GM23338 (cell line): ENCODE measurements at regions not wholly inside any gene's neighbourhood (a gene's known extent, or its start where the extent isn't known, plus 50 kb on each side); places are given as distances from the start of the nearest gene placed in this dataset.

Experiments
- ATAC-seq: fragments of 200-7000 bp; cut with Tn5 transposase; 3 replicates; pipeline ENCODE4 v1.9.1; 2020
- DNase-seq: peaks from one replicate; pipeline ENCODE4 v3.0.0-alpha.2; 2015; ENCODE audit warnings: low spot score
- H2AFZ ChIP-seq: fragments of 200-600 bp; sonication (generic); 2 replicates; pipeline ENCODE4 v1.8.0; 2016; ENCODE audit warnings: antibody characterized with exemption, mild to moderate bottlenecking, moderate library complexity
- H3F3A ChIP-seq: fragments of 200-600 bp; sonication (generic); replicated peaks from 2 replicates; pipeline ENCODE4 v1.8.0; 2017; ENCODE audit warnings: antibody characterized with exemption, mixed run types, low read depth
- H3K27ac ChIP-seq: fragments of 200-600 bp; sonication (generic); 2 replicates; pipeline ENCODE4 v1.6.1; 2016; ENCODE audit warnings: low read depth
- H3K27me3 ChIP-seq: fragments of 200-600 bp; sonication (generic); 2 replicates; pipeline ENCODE4 v1.8.0; 2016; ENCODE audit warnings: mild to moderate bottlenecking, mixed run types, moderate library complexity; ENCODE audit not compliant: insufficient read depth
- H3K36me3 ChIP-seq: fragments of 200-600 bp; sonication (generic); 2 replicates; pipeline ENCODE4 v1.8.0; 2016; ENCODE audit warnings: mild to moderate bottlenecking; ENCODE audit not compliant: insufficient read depth
- H3K4me1 ChIP-seq: fragments of 200-600 bp; sonication (generic); 2 replicates; pipeline ENCODE4 v1.8.0; 2016; ENCODE audit warnings: mild to moderate bottlenecking, moderate library complexity; ENCODE audit not compliant: insufficient read depth
- H3K4me2 ChIP-seq: fragments of 200-600 bp; sonication (generic); 2 replicates; pipeline ENCODE4 v1.7.1; 2017; ENCODE audit warnings: mixed run types
- H3K4me3 ChIP-seq: fragments of 200-600 bp; sonication (generic); 2 replicates; pipeline ENCODE4 v1.6.1; 2016; ENCODE audit warnings: mixed run types
- H3K79me2 ChIP-seq: fragments of 200-600 bp; sonication (generic); replicated peaks from 2 replicates; pipeline ENCODE4 v1.8.0; 2017; ENCODE audit warnings: mild to moderate bottlenecking; ENCODE audit not compliant: insufficient read depth
- H3K9me2 ChIP-seq: fragments of 200-600 bp; sonication (generic); 2 replicates; pipeline ENCODE4 v1.8.0; 2017; ENCODE audit not compliant: insufficient read depth
- H4K20me1 ChIP-seq: fragments of 200-600 bp; sonication (generic); replicated peaks from 2 replicates; pipeline ENCODE4 v1.8.0; 2017; ENCODE audit warnings: mild to moderate bottlenecking; ENCODE audit not compliant: insufficient read depth
- H3K27ac Mint-ChIP-seq: 2 replicates; pipeline ENCODE4 v1.8.0; 2020; ENCODE audit warnings: inconsistent platforms, mild to moderate bottlenecking, moderate library complexity, mixed read lengths
- H3K27me3 Mint-ChIP-seq: 3 replicates; pipeline ENCODE4 v1.8.0; 2022; ENCODE audit warnings: low read depth, mild to moderate bottlenecking, moderate library complexity, mixed read lengths, inconsistent platforms; ENCODE audit not compliant: insufficient read depth, poor library complexity
- H3K36me3 Mint-ChIP-seq: 3 replicates; pipeline ENCODE4 v1.8.0; 2021; ENCODE audit warnings: low read depth, mild to moderate bottlenecking, inconsistent platforms, moderate library complexity, mixed read lengths
- H3K4me1 Mint-ChIP-seq: 3 replicates; pipeline ENCODE4 v1.8.0; 2020; ENCODE audit warnings: mild to moderate bottlenecking, inconsistent platforms, mixed read lengths
- H3K4me3 Mint-ChIP-seq: 3 replicates; pipeline ENCODE4 v1.8.0; 2021; ENCODE audit warnings: moderate library complexity, mild to moderate bottlenecking, inconsistent platforms, mixed read lengths
- H3K9me3 Mint-ChIP-seq: 3 replicates; pipeline ENCODE4 v1.8.0; 2020; ENCODE audit warnings: moderate library complexity, mild to moderate bottlenecking, inconsistent platforms, mixed read lengths
- EZH2 ChIP-seq: fragments of 200-600 bp; sonication (generic); IDR thresholded peaks from one replicate; pipeline ENCODE4 v1.8.0; 2017; ENCODE audit warnings: antibody characterized with exemption, mild to moderate bottlenecking, low read depth; ENCODE audit not compliant: unreplicated experiment
- EZH2phosphoT487 ChIP-seq: fragments of 200-600 bp; sonication (generic); IDR thresholded peaks from one replicate; pipeline ENCODE4 v1.8.1; 2018; ENCODE audit warnings: antibody characterized with exemption; ENCODE audit not compliant: unreplicated experiment
- POLR2AphosphoS5 ChIP-seq: IDR thresholded peaks from 2 replicates; pipeline ENCODE4 v1.6.1; 2016; ENCODE audit warnings: antibody characterized with exemption, low read depth
- TF ChIP-seq, protein P1 (sequence below): fragments of 250-450 bp; sonication (Bioruptor Pico); IDR thresholded peaks from 2 replicates; pipeline ENCODE4 v1.5.0; 2020; ENCODE audit warnings: mild to moderate bottlenecking, moderate library complexity
- TF ChIP-seq, protein P2 (sequence below): IDR thresholded peaks from 2 replicates; pipeline ENCODE4 v1.6.1; 2016; ENCODE audit warnings: antibody characterized with exemption
- TF ChIP-seq, protein P3 (sequence below), 2 experiments: fragments of 200-600 bp in 1 of 2; sonication (generic) in 1 of 2; conservative IDR thresholded peaks; 2 replicates each; pipeline versions ENCODE4 v1.5.1 to v1.6.1; 2016 to 2017; ENCODE audit warnings: antibody characterized with exemption in 2 of 2, low read depth in 2 of 2, mild to moderate bottlenecking in 2 of 2, moderate library complexity in 1 of 2

DNA sequence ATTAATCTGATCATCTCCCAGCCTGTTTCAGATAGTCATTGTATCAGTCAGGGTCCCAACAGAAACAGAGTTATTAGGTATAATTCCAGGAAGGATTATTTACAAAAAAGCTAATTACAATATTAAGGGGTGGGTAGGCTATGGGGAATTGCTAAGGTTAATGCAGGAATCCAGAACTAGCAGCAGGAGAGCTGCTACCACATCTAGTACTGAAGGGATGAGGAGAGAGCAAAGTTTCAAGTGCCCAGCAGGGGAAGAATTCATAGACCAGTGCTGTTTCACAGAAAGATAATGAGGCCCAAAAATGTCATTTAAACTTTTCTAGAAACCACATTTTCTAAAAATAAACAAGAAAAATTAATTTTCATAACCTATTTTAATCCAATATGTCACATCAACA, 284.2 kb downstream of the HACE1 start:
- H3K36me3 ChIP-seq, result no peaks in the 10 kb centered on the region
- H3K27ac Mint-ChIP-seq, result no peak overlapping the region; the same call in 1 of the 2 replicates
- peak; percentile 81 for ATAC-seq

More for the DNA sequence above, 284.2 kb downstream of the HACE1 start:
- Mint-ChIP-seq H3K4me1 (peaks cover 21% of the 10 kb centered on the region), H3K4me3 (no peak overlapping the region), H3K36me3 (no peaks in the 10 kb centered on the region), H3K9me3 (no peaks in the 10 kb centered on the region), H3K27me3 (no peaks in the 10 kb centered on the region)
- H3K9me2 ChIP-seq, result peaks cover 11% of the 10 kb centered on the region; the same call in 1 of the 2 replicates
- H2AFZ ChIP-seq, result no peak overlapping the region
- peaks cover 3% of the 10 kb centered on the region; the same call in 1 of the 2 replicates for H3K4me1 ChIP-seq
- TF ChIP-seq, protein P1, sequence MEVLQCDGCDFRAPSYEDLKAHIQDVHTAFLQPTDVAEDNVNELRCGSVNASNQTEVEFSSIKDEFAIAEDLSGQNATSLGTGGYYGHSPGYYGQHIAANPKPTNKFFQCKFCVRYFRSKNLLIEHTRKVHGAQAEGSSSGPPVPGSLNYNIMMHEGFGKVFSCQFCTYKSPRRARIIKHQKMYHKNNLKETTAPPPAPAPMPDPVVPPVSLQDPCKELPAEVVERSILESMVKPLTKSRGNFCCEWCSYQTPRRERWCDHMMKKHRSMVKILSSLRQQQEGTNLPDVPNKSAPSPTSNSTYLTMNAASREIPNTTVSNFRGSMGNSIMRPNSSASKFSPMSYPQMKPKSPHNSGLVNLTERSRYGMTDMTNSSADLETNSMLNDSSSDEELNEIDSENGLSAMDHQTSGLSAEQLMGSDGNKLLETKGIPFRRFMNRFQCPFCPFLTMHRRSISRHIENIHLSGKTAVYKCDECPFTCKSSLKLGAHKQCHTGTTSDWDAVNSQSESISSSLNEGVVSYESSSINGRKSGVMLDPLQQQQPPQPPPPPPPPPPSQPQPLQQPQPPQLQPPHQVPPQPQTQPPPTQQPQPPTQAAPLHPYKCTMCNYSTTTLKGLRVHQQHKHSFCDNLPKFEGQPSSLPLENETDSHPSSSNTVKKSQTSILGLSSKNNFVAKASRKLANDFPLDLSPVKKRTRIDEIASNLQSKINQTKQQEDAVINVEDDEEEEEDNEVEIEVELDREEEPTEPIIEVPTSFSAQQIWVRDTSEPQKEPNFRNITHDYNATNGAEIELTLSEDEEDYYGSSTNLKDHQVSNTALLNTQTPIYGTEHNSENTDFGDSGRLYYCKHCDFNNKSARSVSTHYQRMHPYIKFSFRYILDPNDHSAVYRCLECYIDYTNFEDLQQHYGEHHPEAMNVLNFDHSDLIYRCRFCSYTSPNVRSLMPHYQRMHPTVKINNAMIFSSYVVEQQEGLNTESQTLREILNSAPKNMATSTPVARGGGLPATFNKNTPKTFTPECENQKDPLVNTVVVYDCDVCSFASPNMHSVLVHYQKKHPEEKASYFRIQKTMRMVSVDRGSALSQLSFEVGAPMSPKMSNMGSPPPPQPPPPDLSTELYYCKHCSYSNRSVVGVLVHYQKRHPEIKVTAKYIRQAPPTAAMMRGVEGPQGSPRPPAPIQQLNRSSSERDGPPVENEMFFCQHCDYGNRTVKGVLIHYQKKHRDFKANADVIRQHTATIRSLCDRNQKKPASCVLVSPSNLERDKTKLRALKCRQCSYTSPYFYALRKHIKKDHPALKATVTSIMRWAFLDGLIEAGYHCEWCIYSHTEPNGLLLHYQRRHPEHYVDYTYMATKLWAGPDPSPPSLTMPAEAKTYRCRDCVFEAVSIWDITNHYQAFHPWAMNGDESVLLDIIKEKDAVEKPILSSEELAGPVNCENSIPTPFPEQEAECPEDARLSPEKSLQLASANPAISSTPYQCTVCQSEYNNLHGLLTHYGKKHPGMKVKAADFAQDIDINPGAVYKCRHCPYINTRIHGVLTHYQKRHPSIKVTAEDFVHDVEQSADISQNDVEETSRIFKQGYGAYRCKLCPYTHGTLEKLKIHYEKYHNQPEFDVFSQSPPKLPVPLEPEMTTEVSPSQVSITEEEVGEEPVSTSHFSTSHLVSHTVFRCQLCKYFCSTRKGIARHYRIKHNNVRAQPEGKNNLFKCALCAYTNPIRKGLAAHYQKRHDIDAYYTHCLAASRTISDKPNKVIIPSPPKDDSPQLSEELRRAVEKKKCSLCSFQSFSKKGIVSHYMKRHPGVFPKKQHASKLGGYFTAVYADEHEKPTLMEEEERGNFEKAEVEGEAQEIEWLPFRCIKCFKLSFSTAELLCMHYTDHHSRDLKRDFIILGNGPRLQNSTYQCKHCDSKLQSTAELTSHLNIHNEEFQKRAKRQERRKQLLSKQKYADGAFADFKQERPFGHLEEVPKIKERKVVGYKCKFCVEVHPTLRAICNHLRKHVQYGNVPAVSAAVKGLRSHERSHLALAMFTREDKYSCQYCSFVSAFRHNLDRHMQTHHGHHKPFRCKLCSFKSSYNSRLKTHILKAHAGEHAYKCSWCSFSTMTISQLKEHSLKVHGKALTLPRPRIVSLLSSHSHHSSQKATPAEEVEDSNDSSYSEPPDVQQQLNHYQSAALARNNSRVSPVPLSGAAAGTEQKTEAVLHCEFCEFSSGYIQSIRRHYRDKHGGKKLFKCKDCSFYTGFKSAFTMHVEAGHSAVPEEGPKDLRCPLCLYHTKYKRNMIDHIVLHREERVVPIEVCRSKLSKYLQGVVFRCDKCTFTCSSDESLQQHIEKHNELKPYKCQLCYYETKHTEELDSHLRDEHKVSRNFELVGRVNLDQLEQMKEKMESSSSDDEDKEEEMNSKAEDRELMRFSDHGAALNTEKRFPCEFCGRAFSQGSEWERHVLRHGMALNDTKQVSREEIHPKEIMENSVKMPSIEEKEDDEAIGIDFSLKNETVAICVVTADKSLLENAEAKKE (CRISPR knock-in tag), result peak; percentile 80; the same call in 1 of the 2 replicates
- TF ChIP-seq EZH2 (no peak), EZH2phosphoT487 (no peak), POLR2AphosphoS5 (no peak)
- TF ChIP-seq, protein P2, sequence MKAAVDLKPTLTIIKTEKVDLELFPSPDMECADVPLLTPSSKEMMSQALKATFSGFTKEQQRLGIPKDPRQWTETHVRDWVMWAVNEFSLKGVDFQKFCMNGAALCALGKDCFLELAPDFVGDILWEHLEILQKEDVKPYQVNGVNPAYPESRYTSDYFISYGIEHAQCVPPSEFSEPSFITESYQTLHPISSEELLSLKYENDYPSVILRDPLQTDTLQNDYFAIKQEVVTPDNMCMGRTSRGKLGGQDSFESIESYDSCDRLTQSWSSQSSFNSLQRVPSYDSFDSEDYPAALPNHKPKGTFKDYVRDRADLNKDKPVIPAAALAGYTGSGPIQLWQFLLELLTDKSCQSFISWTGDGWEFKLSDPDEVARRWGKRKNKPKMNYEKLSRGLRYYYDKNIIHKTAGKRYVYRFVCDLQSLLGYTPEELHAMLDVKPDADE, result no peak
- TF ChIP-seq, protein P3, sequence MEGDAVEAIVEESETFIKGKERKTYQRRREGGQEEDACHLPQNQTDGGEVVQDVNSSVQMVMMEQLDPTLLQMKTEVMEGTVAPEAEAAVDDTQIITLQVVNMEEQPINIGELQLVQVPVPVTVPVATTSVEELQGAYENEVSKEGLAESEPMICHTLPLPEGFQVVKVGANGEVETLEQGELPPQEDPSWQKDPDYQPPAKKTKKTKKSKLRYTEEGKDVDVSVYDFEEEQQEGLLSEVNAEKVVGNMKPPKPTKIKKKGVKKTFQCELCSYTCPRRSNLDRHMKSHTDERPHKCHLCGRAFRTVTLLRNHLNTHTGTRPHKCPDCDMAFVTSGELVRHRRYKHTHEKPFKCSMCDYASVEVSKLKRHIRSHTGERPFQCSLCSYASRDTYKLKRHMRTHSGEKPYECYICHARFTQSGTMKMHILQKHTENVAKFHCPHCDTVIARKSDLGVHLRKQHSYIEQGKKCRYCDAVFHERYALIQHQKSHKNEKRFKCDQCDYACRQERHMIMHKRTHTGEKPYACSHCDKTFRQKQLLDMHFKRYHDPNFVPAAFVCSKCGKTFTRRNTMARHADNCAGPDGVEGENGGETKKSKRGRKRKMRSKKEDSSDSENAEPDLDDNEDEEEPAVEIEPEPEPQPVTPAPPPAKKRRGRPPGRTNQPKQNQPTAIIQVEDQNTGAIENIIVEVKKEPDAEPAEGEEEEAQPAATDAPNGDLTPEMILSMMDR (conservative IDR thresholded peaks at IDR 0.05; ENCODE audit: low read depth in 2 of 2), result no peak
- H4K20me1 ChIP-seq, result no peaks in the 10 kb centered on the region
- H3K79me2 ChIP-seq, result no peaks in the 10 kb centered on the region
- H3K27me3 ChIP-seq, result no peaks in the 10 kb centered on the region
- no peak overlapping the region for H3K27ac ChIP-seq
- no peaks in the 10 kb centered on the region for H3F3A ChIP-seq
- no peak overlapping the region for H3K4me3 ChIP-seq
- peak; percentile 43 for DNase-seq
- no peak overlapping the region for H3K4me2 ChIP-seq
